Glomerular visceral epithelial cell (primary cell): ENCODE measurements at regions not wholly inside any gene's neighbourhood (a gene's known extent, or its start where the extent isn't known, plus 50 kb on each side); places are given as distances from the start of the nearest gene placed in this dataset.
"Not testable (repeated sequence)": the region's sequence is repeated elsewhere in the genome, so short reads cannot be mapped to it uniquely, and the experiment has no call there.

ENCODE experiments used
- DNase-seq: peaks from one replicate; pipeline ENCODE4 v3.0.0-alpha.2; 2016; ENCODE audit errors: extremely low spot score

DNA sequence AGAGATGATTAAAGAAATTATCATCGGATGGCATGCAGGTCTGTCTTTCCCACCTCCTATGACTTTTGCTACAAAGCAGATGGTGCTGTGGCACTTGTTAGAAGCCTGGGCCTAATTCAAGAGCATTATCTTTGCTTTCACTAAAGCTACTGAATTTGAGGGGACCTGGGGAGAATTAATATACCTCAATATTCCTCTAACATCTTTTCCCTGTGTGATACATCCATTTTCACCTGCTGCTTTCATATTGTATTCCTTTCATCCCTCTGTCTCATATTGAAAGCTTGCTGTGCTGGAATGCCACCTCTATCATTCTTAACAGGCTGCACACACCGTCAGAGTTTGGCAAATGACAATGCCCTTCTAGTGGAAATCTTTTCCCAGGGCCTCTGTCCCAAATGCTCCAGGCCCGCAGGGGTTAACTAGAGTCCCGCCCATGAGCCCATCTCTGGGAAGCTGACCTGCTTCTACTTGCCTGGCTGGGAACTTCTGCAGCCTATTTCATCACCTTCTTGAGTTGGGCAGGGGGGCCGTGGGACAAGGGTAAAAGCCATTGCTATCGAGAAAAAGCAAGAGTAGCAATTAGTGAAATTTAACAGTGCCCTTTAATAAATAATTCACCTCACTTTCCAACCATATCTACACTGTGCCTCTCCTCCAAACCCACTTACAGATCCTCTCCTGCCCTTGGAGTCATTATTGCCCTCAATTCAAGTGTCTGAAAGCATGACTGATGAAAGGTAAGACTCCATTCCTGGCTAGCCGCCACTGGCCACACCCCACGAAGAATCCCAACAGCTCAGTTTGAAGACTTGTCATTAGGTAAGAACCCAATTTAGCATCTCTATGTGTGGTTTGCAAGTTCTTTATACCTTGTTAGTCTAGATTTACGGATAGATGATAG lies 126.7 kb upstream of the BTG1 start:
- no peak for DNase-seq

DNA sequence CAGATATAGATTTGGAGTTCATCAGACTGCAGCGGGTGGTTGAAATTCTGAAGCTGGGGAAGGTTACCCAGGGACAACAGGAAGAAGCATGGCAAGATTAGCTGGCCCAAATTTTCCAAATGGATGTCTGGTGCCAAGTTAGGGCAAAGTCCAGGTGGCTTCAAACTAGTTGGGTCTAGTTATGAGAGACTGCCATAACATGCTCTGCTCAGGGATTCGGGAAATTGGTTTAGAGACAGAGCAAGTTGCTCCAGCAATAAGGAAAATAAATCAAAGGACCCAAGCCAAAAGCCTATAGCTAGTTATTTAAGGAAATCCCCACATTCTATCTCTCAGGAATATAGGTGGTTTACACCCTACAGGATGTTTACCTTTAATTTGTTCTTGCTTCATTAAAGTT lies 125.7 kb upstream of the BTG1 start:
- DNase-seq, result no peak

DNA sequence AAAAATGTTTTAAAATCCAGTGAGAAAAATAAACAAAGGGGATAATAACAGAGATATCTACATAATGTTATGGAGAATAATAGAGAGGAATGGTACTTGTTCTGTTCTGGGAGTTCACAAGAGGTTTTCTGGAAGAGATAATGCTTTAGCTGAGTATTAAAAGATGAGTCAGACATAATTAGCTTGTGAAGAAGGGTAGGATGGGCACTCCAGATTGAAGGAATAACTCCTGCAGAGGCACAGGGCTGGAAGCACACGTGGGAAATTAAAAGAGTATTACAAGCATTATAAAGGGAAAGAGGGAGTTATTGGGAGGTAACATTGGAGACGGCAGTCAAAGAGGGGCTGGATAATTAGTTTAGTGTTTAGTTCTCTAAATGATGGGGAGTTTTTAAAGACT lies 124.9 kb upstream of the BTG1 start:
- DNase-seq, result no peak

DNA sequence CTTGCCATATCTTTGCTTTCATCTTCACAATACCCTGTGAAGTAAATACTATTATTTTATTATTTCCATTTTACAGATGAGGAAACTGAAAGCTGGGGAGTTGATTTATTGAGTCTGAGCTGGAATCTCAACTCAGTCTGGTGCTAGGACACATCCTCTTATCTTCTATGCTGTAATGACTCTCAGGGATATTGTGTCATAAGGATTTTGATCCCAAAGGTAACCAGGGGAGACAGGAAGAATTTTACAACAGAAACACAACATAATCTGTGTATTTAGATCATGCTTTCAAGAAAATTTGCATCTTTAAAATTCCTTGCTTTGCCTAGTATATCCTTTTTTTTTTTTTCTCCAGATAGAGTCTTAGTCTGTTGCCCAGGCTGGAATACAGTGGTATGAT lies 123.3 kb upstream of the BTG1 start:
- no peak for DNase-seq

DNA sequence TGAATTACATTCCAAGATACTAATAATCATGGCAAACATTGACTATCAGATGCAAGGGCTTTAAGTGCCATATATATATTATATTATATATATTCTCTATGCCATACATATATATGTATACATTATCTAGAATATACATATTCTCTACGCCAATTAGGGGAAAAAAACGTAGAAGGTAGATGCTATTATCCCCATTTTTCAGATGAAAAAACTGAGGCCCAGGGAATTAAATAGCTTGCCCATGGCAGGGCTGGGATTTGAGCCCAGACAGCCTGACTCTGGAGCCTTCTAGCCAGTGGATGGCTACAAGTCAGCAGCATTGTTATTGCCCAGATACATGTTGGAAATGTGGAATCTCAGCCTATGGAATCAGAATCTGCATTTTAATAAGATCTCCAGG lies 116.0 kb upstream of the BTG1 start:
- no peak for DNase-seq

DNA sequence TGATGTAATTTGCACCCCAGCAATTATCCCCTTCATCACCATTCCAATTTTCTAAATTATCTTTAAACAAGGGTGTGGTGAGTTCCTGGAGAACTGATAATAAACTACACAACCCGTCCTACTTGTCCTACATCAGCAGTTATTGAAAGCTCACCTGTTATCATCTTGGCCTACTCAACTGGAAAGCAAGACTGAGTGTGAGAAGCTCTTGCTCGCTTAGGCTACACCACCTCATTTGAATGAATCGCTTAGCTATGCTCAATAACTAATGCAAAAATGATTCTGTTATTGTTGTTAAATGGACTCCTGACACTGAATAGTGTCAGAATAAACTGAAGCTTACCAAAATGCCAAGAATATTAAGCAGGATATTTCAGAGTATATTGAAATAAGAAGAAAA lies 115.4 kb upstream of the BTG1 start:
- DNase-seq, result no peak

DNA sequence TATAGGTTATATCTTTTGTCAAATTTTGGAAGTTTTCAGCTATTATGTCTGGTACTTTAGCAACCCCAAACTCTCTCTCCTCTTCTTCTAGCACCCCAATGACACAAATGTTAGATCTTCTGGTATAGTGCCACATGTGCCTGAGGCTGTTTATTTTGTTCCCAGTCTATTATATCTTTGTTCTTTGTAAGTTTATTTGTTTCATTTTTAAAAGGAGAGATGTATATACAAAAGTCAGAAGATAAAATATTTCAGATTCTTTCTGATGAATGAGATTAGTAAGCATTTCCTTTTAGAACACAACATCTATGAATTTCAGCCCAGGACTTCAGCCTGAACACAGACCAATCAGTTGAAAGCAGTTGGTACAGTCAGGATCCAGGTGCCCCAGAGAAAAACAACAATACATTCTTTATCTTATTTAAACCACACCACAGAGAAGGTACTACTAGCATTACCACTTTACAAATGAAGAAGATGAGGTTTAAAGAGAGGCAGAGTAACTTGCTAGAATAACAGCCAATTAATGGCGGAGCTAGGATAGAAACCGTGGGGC lies 114.1 kb upstream of the BTG1 start:
- DNase-seq, result no peak

DNA sequence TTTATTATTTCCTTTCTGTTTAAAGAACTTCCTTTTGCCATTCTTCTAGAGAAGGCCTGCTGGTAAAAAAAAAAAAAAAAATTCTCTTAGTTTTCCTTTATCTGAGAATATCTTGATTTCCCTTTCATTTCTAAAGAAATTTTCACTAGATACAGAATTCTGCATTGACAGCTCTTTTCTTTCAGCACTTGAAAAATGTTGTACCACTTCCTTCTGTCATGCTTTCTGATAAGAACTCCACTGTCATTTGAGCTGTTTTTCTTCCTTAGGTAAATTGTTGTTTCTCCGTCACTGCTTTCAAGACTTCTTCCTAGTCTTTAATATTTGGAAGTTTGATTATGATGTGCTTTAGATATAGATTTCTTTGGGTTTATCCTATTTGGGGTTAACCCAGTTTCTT lies 113.6 kb upstream of the BTG1 start:
- no peak for DNase-seq

DNA sequence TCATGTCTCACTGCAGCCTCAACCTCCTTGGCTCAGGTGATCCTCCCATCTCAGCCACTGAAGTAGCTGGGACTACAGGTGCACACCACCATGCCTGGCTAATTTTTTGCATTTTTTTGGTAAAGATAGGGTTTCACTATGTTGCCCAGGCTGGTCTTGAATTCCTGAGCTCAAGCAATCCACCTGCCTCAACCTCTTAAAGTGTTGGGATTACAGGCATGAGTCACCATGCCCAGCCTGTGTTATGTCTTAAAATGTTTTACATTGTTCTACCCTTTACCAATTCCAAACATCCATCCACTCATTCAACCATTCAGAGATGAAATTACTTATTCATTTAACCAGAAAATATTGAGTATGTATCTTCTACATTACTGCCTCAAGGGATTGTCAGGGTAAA lies 111.6 kb upstream of the BTG1 start:
- DNase-seq, result no peak

DNA sequence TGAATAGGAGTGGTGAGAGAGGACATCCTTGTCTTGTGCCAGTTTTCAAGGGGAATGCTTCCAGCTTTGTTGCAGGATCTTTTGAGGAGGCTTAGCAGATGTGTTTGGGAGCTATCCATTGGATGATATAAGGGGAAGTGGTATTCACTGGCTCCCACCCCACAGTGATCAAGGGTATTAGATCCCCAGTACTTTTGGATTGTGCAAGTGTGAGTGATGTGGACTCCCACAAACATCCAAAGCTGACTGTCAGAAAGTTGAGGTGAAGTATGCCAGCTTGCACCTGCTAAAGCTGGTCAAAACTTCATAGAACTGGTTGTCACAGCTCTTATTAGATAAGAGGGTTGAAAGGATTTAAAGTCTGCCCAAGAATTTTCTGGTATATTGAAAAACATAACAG lies 110.1 kb upstream of the BTG1 start:
- no peak for DNase-seq

DNA sequence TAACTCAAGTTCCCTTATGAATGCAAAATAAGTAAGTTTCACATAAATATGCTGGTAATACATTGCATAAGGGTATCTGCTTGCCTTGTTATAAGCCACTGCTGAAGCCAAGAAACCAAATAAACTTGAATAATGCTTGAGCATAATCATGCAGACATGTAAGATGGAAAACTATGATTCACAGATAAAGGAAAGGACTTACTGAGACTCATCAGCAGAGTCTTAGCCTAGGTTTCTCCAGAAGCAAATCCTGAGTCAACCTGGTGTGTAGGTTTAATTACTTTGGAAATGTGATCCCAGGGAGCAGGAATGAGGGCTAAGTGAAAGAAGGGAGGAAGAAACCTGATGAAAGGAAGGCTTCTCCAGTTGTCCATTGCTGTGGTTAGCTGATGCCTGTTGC lies 107.7 kb upstream of the BTG1 start:
- no peak for DNase-seq

DNA sequence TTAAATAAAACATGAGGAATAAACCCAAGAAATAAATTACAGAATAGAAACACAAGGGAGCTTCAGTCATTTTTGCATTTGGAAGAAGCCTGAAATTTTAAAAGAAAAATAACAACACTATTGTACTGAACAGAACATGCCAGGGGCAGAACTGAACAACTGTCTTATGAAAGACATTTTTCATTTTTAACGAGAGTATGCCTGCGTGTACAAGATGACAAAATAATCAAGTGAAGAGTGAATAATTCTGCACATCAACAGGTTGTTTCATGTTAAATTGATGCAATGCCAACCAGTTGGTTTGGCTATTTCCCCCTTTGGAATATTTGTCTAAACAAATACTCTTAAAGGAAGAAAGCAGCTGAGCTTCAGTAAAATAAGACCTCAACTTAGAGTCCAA lies 103.3 kb upstream of the BTG1 start:
- DNase-seq, result no peak

DNA sequence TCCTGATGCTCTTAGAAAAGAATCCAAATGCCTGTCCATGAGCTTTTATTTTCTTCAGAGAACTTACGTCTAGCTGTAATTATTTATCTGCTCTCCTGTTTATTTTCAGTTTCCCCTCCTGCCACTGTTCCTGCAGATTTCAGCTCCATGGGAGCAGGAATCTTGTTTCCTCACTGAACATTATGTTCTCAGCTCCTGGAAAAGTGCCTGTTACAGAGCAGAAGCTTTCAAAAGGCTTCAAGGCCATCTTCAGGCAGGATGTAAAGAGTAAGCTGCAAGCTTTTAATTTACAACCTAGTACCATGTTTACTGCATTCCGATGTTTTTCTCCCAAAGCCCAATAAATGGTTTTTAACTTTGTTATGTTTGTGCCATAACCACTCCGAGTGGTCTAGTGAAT lies 98.4 kb upstream of the BTG1 start:
- no peak for DNase-seq

DNA sequence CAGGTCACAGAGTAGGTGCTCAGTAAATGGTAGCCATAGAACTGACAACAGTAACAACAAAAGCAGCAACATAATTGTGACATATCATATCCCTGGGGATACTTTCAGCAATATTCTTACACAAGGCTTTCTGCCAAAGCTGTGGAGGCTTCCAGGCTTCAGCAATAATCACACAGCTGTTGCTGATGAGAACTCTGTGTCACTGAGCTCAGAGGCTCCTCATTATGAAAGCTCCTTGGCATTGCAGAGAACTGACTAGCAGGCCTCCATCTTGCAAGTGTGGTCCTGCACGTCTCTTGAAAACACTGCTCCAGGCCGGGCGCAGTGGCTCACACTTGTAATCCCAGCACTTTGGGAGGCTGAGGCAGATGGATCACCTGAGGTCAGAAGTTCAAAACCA lies 97.3 kb upstream of the BTG1 start:
- DNase-seq, result no peak

DNA sequence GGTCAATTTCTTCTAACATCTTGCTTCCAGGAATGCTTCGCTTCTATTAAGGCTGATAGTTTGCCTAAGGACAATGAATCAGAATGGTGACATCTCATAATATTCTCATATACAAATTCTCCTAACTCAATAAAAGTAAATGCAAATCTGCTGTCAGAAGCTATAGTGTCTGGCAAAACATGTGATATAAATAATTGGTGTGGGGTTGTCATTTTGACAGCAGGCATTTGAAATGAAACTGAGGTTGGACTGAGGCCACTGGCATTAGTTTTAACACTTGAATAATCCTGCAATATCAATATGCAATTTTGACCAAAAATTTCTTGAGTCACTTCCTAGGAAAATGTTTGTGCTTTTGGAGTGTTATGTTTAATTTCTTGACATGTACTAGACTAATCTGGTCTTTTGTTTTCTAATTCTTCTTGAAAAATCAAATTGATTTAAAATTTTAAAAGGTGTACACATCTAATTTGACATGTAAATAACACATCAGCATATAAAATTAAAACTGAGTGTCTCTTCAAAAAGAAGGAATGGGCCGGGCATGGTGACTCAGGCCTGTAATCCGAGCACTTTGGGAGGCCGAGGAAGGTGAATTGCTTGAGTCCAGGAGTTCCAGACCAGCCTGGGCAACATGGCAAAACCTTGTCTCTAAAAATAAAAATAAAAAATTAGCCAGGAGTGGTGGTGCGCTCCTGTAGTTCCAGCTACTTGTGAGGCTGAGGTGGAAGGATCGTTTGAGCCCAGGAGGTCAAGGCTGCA lies 92.3 kb upstream of the BTG1 start:
- DNase-seq, result no peak

DNA sequence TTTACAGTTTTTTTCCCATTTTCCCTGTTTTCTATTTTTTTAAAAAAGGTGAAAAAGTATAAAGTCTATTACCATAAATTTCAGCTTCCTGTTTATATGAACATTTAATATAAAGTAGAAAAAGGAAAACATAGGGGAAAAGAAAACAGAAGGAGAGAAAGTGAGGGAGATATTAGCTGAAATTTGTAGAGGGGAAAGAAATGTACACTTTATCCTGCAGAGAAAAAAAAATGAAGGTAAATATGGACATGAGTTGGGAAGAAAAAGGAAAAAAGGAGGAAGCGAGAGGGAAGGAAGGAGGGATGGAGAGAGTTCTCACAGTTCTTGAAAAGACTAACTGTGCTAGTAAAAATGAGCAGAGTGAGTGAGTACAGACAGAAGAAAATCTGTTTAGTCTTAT lies 91.6 kb upstream of the BTG1 start:
- DNase-seq, result no peak

DNA sequence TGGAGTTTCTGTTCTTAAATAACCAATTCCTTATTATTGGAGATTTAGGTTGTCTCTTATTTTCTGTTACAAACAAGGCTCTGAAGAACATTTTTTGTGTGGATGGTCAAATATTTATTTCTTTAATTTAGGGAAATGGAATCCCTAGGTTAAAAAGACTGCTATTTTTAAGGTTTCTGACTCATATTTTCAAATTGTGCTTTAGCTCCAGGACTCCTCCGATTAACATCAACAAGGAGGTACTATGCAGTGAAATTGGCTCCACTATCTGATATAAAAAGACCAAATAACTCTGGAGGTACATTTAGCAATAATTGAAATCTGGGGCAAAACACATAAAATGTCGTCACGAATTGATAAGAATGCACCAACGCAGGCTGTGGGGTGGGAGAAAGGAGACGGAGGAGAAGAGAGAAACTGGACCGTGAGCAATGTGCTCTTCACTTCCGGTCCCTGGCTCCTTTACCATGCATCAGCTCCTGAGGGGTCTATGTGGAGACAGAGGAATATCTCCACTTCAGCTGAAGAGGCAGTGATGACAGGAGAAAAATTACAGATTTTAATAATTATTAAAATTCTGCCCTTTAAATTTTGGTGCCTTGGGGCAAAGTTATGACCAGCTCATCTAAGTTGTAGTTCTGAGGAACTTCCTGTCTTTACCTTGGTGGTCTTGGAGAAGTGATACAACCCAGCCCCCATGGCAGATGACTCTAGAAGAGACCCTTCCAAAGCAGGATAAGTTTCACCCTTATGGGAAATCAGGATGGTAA lies 90.2 kb upstream of the BTG1 start:
- DNase-seq, result no peak

DNA sequence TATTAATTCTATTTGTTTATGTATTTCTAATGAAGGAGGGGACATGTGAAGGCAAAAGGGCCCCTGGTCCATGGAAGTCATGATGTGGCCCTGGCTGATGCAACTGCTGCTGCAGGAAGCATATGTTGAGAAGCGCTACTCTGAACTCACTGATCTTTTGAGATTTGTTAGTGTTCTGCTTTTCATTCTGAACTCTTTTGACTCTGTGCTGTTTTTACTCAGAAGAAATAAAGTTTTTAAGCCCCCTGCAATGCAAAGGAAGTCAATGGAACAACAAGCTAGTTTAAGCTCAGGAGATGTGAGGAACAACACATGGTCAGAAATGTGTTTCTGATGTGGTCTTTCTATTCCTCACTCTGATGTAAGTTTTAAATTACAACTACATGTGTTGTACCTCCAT lies 88.9 kb upstream of the BTG1 start:
- no peak for DNase-seq

DNA sequence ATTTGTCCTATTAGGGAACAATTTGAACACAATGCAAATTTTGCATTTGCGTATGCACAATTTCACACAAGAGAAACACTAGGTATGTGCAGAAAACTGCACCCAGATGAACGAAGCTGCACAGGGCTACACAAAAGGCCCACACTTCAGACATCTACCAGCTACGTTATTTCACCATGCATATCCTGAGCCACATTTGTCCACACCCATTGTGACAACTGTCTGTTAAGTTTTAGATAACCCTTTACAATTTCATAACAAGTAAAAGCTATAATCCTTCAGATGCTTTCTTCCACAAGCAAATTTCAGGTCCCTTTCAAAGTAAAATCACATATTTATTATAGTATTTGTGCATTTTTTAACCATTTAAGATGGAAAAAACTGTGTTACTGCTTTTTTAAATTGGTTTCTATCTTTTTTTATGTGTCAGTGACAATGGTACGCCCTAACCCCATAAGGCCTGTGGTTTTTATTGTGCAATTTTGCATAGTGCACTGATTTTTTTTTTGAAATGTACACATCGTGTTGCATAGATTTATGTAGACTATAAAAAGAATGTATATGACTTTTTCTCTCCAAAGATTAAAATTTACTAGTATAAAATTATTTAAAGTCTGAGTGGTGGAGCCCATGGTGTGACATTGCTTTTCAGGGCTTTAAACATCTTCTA lies 87.8 kb upstream of the BTG1 start:
- DNase-seq, result no peak

DNA sequence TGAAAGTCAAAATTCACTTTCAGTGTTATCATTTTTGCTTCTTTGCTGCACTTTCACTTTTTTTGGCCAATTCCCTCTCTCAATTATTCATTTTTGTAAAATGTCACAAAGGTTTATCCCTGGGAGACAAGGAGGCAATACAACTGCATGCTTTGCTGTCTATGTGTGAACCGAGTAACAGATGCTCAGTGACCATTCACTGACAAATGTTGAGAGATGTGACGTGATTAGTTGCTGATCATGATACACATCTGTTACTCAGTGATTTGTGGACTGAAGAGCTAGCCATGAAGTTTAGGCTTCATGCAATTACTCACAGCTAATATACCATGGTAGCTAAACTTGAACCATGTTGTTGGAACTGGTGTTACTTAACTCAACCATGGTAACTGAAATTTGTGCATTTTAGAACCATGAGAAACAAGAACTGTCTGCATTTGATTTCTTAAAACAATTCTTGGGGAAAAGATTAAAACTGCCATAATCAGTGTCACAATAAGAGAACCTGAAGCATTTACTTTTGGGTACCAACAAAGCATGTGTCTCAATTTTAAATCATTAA lies 86.8 kb upstream of the BTG1 start:
- not testable (repeated sequence) for DNase-seq

DNA sequence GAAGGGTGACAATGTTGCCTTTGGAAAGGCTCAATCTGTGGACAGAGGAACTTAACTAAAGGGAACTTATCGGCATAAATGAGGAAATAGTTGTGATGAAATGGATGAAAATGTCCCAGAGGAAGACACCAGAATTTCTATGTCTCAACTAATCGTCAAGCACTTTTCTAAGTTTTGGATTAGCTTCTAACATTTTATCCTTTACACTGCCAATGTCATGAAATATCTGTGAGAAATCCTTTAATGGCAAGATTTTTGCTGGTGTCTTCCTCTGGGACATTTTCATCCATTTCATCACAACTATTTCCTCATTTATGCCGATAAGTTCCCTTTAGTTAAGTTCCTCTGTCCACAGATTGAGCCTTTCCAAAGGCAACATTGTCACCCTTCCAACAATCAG lies 86.3 kb upstream of the BTG1 start:
- DNase-seq, result not testable (repeated sequence)
